ENCODE measurements at regions not wholly inside any gene's neighbourhood (a gene's known extent, or its start where the extent isn't known, plus 50 kb on each side); places are given as distances from the start of the nearest gene placed in this dataset.

- no peak for TF ChIP-seq CTCF (conservative IDR thresholded peaks at IDR 0.05; ENCODE audit: low read length)
- TF ChIP-seq EZH2phosphoT487 (IDR thresholded peaks at IDR 0.05; ENCODE audit: borderline replicate concordance) = no peak
These were observed 502.0 kb downstream of the QKI start for GRCh38 chr6:163916315-163917081.
